GM12878 (cell line): ENCODE measurements at regions not wholly inside any gene's neighbourhood (a gene's known extent, or its start where the extent isn't known, plus 50 kb on each side); places are given as distances from the start of the nearest gene placed in this dataset.

ENCODE experiments used
- ATAC-seq: fragments of 200-7000 bp; cut with Tn5 transposase; 3 replicates; pipeline ENCODE4 v1.9.1; 2020; ENCODE audit warnings: mild to moderate bottlenecking, moderate library complexity
- BruUV-seq: library from RNA; stranded (reverse); fragments of 400-500 nt; replicated peaks from 2 replicates; lab custom pipeline; 2021; lab: Mats Ljungman, UMichigan
- CTCF ChIA-PET: fragments of 300-600 bp; sonication (Branson Sonifier 250); formaldehyde crosslinking; extraction: SDS; loops from one replicate; lab custom pipeline; 2021; ENCODE audit warnings: inconsistent platforms; lab: Yijun Ruan, JAX
- POLR2A ChIA-PET: fragments of 350-600 bp; formaldehyde crosslinking; extraction: SDS; loops from one replicate; lab custom pipeline; 2021; ENCODE audit warnings: inconsistent platforms; lab: Charles Lee
- RAD21 ChIA-PET: fragments of 300-600 bp; sonication (Branson Sonifier 250); formaldehyde crosslinking; loops from one replicate; lab custom pipeline; 2023; ENCODE audit warnings: antibody characterized with exemption; ENCODE audit not compliant: unreplicated experiment; lab: Charles Lee
- SMC1A ChIA-PET: fragments of 300-600 bp; sonication (Branson Sonifier 250); formaldehyde crosslinking; loops from one replicate; lab custom pipeline; 2023; ENCODE audit not compliant: unreplicated experiment, uncharacterized antibody; lab: Charles Lee
- DNase-seq: peaks from one replicate; pipeline ENCODE4 v3.0.0-alpha.2; 2011; ENCODE audit warnings: low read depth, low spot score
- FAIRE-seq: peaks from 3 replicates; lab custom pipeline; 2011; peaks lifted over from hg19 to GRCh38; lab: Jason Lieb, UNC
- H2AFZ ChIP-seq: 2 replicates; pipeline ENCODE4 v1.6.0; 2011; ENCODE audit warnings: low read depth, low read length, control low read depth; ENCODE audit not compliant: control insufficient read depth
- H3K27ac ChIP-seq: 2 replicates; pipeline ENCODE4 v1.5.1; 2011; ENCODE audit warnings: control low read depth; ENCODE audit not compliant: control insufficient read depth, insufficient read depth
- H3K27me3 ChIP-seq, 2 experiments: replicated peaks in 1 of 2; 2 replicates each; pipeline versions ENCODE4 v1.6.0 to v1.6.1; 2011; ENCODE audit warnings: low read length in 1 of 2; ENCODE audit not compliant: control insufficient read depth in 2 of 2, insufficient read depth in 2 of 2
- H3K36me3 ChIP-seq, 2 experiments: 2 replicates each; pipeline ENCODE4 v1.5.1; 2011; ENCODE audit warnings: low read length in 1 of 2; ENCODE audit not compliant: control insufficient read depth in 2 of 2, insufficient read depth in 2 of 2
- H3K4me1 ChIP-seq: 2 replicates; pipeline ENCODE4 v1.6.1; 2011; ENCODE audit warnings: mild to moderate bottlenecking, low read length, moderate library complexity, mixed read lengths; ENCODE audit not compliant: control insufficient read depth, insufficient read depth
- H3K4me2 ChIP-seq: 2 replicates; pipeline ENCODE4 v1.6.0; 2011; ENCODE audit warnings: control low read depth; ENCODE audit not compliant: control insufficient read depth, insufficient read depth
- H3K4me3 ChIP-seq: fragments of 200-600 bp; sonication (generic); 2 replicates; pipeline ENCODE4 v1.5.1; 2016
- H3K79me2 ChIP-seq: 2 replicates; pipeline ENCODE4 v1.6.0; 2011; ENCODE audit warnings: low read length; ENCODE audit not compliant: control insufficient read depth, insufficient read depth
- H3K9ac ChIP-seq: 2 replicates; pipeline ENCODE4 v1.8.0; 2011; ENCODE audit warnings: low read length, control low read depth, mixed read lengths; ENCODE audit not compliant: control insufficient read depth, insufficient read depth
- H3K9me3 ChIP-seq: replicated peaks from 3 replicates; pipeline ENCODE4 v1.5.1; 2011; ENCODE audit warnings: mild to moderate bottlenecking, low read length; ENCODE audit not compliant: control insufficient read depth, insufficient read depth
- H4K20me1 ChIP-seq: 2 replicates; pipeline ENCODE4 v1.6.0; 2011; ENCODE audit not compliant: control insufficient read depth, insufficient read depth
- BCL11A ChIP-seq: IDR thresholded peaks from 2 replicates; pipeline ENCODE4 v1.6.1; 2011; ENCODE audit warnings: low read depth, low read length
- BMI1 ChIP-seq: fragments of 450-650 bp; IDR thresholded peaks from 2 replicates; pipeline ENCODE4 v1.6.1; 2016; ENCODE audit warnings: mild to moderate bottlenecking, moderate library complexity, borderline replicate concordance
- ETV6 ChIP-seq, 2 experiments: fragments of 450-650 bp in 1 of 2; IDR thresholded peaks in 1 of 2; conservative IDR thresholded peaks in 1 of 2; 2 replicates each; pipeline ENCODE4 v1.6.1; 2014; ENCODE audit warnings: antibody characterized with exemption in 1 of 2, borderline replicate concordance in 1 of 2, low read depth in 1 of 2, mild to moderate bottlenecking in 1 of 2, moderate library complexity in 1 of 2
- FOXM1 ChIP-seq: IDR thresholded peaks from 2 replicates; pipeline ENCODE4 v1.6.1; 2012; ENCODE audit warnings: low read depth, mild to moderate bottlenecking, inconsistent platforms, low read length, moderate library complexity
- MEF2B ChIP-seq: fragments of 450-650 bp; IDR thresholded peaks from 2 replicates; pipeline ENCODE4 v1.6.1; 2018; ENCODE audit warnings: mild to moderate bottlenecking, moderate library complexity; ENCODE audit not compliant: partially characterized antibody, poor library complexity, severe bottlenecking
- NFIC ChIP-seq: IDR thresholded peaks from 2 replicates; pipeline ENCODE4 v1.6.1; 2012; ENCODE audit warnings: low read depth, mild to moderate bottlenecking, inconsistent platforms, low read length, moderate library complexity
- NR2C2 ChIP-seq: IDR thresholded peaks from 2 replicates; pipeline ENCODE4 v1.6.1; 2011; ENCODE audit warnings: borderline replicate concordance, low read depth; ENCODE audit not compliant: control insufficient read depth, insufficient read length
- SMAD5 ChIP-seq: IDR thresholded peaks from 2 replicates; pipeline ENCODE4 v1.6.1; 2016; ENCODE audit warnings: antibody characterized with exemption, low read depth
- WRNIP1 ChIP-seq: IDR thresholded peaks from 2 replicates; pipeline ENCODE4 v1.6.1; 2011; ENCODE audit warnings: low read depth, low read length, improper control_type of control experiment, borderline replicate concordance
- ZBED1 ChIP-seq: IDR thresholded peaks from 2 replicates; pipeline ENCODE4 v1.6.1; 2016; ENCODE audit warnings: borderline replicate concordance
- ZNF274 ChIP-seq: IDR thresholded peaks from one replicate; pipeline ENCODE4 v1.8.0; 2011; ENCODE audit not compliant: insufficient read length, insufficient read depth
- in situ Hi-C: fragments of 300-500 bp; cut with MboI; formaldehyde crosslinking; loops from 9 replicates; pipeline ENCODE4 v1.14.3; 2018; ENCODE audit warnings: mixed read lengths
- intact Hi-C: fragments of 100-400 bp; cut with micrococcal nuclease; formaldehyde crosslinking; loops from one replicate; pipeline ENCODE4 v1.14.2; 2022; ENCODE audit not compliant: unreplicated experiment
- TF ChIP-seq, protein P1 (sequence below): fragments of 450-650 bp; IDR thresholded peaks from 2 replicates; pipeline ENCODE4 v1.6.1; 2014; ENCODE audit warnings: mild to moderate bottlenecking
- TF ChIP-seq, protein P2 (sequence below): fragments of 450-650 bp; IDR thresholded peaks from 2 replicates; pipeline ENCODE4 v1.6.1; 2017; ENCODE audit warnings: borderline replicate concordance
- TF ChIP-seq, protein P3 (sequence below): fragments of 450-650 bp; IDR thresholded peaks from 2 replicates; pipeline ENCODE4 v1.6.1; 2016; ENCODE audit warnings: mild to moderate bottlenecking
- TF ChIP-seq, protein P4 (sequence below): IDR thresholded peaks from 2 replicates; pipeline ENCODE4 v1.6.1; 2011; ENCODE audit warnings: borderline replicate concordance, low read depth, mild to moderate bottlenecking, moderate library complexity, mixed read lengths, low read length; ENCODE audit not compliant: insufficient read depth; ENCODE audit errors: extremely low read length
- TF ChIP-seq, protein P5 (sequence below): fragments of 450-650 bp; IDR thresholded peaks from 2 replicates; pipeline ENCODE4 v1.6.1; 2017; ENCODE audit warnings: mild to moderate bottlenecking, moderate library complexity

DNA sequence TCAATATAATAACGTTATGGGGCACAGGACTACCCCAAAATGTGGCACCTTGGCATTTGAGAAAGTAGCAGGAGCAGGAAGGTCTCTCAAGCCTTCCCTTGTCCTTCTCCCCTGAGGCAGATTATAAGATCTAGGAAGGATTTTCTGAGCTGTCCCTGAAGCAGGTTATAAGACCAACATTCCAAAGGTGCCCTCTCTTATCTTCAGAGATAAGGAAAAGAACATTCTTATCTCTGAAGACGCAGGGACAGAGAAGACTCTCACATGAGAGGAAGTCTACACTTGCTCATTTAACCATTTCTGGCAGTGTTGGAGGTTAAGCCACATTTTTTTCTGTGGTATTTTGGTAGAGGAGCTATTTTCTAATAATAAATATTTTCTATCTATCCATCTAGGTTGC is 437.9 kb upstream of the MAOA start (continued):
- no peak for TF ChIP-seq NFIC

DNA sequence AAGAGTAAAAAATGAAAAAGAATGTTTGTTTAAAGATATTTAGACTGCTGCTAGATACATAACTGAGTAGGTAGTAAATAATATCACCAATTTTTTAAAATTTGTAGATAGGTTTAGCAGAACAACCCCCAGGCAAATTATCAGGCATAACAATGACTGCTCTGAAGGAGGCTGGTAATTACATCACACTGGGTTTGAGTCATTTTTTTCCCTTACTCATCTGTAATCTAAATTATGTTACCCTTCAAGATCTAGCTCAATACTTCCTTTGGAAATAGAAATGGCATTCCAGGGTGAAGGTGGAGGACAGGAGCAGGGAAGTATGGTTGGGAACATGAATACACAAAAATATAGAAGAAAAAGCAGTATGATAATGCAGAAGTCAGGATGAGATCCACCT is 431.6 kb upstream of the MAOA start:
- Histone ChIP-seq H3K9ac (no peak overlapping the region), H3K4me2 (no peak overlapping the region), H4K20me1 (no peaks in the 10 kb centered on the region), H3K27me3 (no peaks in the 10 kb centered on the region), H2AFZ (no peak overlapping the region), H3K79me2 (no peaks in the 10 kb centered on the region), H3K36me3 (no peaks in the 10 kb centered on the region), H3K4me3 (no peak overlapping the region), H3K27ac (no peak overlapping the region), H3K9me3 (no peaks in the 10 kb centered on the region), H3K4me1 (no peaks in the 10 kb centered on the region)
- no peak for FAIRE-seq
- in situ Hi-C loops (no loop called here), intact Hi-C loops (no loop called here)
- SMC1A ChIA-PET: no interaction called here
- ATAC-seq: no peak
- no TSS peak for BruUV-seq
- CTCF ChIA-PET: no interaction called here
- DNase-seq: no peak
- RAD21 ChIA-PET: no interaction called here
- POLR2A ChIA-PET: no interaction called here
- TF ChIP-seq ZNF274 (no peak), ZBED1 (no peak), BMI1 (no peak), ETV6 (conservative IDR thresholded peaks at IDR 0.05 in 1 of 2, IDR thresholded peaks at IDR 0.05 in 1 of 2; ENCODE audit: borderline replicate concordance in 1 of 2, low read depth in 1 of 2) (no peak), WRNIP1 (no peak), MEF2B (no peak), BCL11A (no peak), FOXM1 (no peak), NR2C2 (no peak), SMAD5 (no peak)
- TF ChIP-seq, protein P1, sequence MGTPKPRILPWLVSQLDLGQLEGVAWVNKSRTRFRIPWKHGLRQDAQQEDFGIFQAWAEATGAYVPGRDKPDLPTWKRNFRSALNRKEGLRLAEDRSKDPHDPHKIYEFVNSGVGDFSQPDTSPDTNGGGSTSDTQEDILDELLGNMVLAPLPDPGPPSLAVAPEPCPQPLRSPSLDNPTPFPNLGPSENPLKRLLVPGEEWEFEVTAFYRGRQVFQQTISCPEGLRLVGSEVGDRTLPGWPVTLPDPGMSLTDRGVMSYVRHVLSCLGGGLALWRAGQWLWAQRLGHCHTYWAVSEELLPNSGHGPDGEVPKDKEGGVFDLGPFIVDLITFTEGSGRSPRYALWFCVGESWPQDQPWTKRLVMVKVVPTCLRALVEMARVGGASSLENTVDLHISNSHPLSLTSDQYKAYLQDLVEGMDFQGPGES: no peak
- TF ChIP-seq, protein P2, sequence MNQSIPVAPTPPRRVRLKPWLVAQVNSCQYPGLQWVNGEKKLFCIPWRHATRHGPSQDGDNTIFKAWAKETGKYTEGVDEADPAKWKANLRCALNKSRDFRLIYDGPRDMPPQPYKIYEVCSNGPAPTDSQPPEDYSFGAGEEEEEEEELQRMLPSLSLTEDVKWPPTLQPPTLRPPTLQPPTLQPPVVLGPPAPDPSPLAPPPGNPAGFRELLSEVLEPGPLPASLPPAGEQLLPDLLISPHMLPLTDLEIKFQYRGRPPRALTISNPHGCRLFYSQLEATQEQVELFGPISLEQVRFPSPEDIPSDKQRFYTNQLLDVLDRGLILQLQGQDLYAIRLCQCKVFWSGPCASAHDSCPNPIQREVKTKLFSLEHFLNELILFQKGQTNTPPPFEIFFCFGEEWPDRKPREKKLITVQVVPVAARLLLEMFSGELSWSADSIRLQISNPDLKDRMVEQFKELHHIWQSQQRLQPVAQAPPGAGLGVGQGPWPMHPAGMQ: no peak
- TF ChIP-seq, protein P3, sequence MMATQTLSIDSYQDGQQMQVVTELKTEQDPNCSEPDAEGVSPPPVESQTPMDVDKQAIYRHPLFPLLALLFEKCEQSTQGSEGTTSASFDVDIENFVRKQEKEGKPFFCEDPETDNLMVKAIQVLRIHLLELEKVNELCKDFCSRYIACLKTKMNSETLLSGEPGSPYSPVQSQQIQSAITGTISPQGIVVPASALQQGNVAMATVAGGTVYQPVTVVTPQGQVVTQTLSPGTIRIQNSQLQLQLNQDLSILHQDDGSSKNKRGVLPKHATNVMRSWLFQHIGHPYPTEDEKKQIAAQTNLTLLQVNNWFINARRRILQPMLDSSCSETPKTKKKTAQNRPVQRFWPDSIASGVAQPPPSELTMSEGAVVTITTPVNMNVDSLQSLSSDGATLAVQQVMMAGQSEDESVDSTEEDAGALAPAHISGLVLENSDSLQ: no peak
- TF ChIP-seq, protein P4, sequence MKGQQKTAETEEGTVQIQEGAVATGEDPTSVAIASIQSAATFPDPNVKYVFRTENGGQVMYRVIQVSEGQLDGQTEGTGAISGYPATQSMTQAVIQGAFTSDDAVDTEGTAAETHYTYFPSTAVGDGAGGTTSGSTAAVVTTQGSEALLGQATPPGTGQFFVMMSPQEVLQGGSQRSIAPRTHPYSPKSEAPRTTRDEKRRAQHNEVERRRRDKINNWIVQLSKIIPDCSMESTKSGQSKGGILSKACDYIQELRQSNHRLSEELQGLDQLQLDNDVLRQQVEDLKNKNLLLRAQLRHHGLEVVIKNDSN: no peak
- TF ChIP-seq, protein P5, sequence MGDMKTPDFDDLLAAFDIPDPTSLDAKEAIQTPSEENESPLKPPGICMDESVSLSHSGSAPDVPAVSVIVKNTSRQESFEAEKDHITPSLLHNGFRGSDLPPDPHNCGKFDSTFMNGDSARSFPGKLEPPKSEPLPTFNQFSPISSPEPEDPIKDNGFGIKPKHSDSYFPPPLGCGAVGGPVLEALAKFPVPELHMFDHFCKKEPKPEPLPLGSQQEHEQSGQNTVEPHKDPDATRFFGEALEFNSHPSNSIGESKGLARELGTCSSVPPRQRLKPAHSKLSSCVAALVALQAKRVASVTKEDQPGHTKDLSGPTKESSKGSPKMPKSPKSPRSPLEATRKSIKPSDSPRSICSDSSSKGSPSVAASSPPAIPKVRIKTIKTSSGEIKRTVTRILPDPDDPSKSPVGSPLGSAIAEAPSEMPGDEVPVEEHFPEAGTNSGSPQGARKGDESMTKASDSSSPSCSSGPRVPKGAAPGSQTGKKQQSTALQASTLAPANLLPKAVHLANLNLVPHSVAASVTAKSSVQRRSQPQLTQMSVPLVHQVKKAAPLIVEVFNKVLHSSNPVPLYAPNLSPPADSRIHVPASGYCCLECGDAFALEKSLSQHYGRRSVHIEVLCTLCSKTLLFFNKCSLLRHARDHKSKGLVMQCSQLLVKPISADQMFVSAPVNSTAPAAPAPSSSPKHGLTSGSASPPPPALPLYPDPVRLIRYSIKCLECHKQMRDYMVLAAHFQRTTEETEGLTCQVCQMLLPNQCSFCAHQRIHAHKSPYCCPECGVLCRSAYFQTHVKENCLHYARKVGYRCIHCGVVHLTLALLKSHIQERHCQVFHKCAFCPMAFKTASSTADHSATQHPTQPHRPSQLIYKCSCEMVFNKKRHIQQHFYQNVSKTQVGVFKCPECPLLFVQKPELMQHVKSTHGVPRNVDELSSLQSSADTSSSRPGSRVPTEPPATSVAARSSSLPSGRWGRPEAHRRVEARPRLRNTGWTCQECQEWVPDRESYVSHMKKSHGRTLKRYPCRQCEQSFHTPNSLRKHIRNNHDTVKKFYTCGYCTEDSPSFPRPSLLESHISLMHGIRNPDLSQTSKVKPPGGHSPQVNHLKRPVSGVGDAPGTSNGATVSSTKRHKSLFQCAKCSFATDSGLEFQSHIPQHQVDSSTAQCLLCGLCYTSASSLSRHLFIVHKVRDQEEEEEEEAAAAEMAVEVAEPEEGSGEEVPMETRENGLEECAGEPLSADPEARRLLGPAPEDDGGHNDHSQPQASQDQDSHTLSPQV: no peak
